GM18867 (cell line): ENCODE measurements at regions not wholly inside any gene's neighbourhood (a gene's known extent, or its start where the extent isn't known, plus 50 kb on each side); places are given as distances from the start of the nearest gene placed in this dataset.

ENCODE experiments used
- ATAC-seq: cut with Tn5 transposase; IDR thresholded peaks from one replicate; pipeline ENCODE4 v1.9.1; 2021; ENCODE audit warnings: mild to moderate bottlenecking, moderate library complexity; ENCODE audit not compliant: unreplicated experiment

GRCh38 chr5:17428176-17428800 is 69.7 kb upstream of the TAF11L2 start:
- ATAC-seq = no peak

- no peak for ATAC-seq
Measured at GRCh38 chr5:17429353-17429752, 68.7 kb upstream of the TAF11L2 start.

GRCh38 chr5:17430241-17430640 is 67.8 kb upstream of the TAF11L2 start:
- no peak for ATAC-seq

GRCh38 chr5:17431272-17432050 is 66.6 kb upstream of the TAF11L2 start:
- no peak for ATAC-seq

GRCh38 chr5:17432569-17432968 is 65.5 kb upstream of the TAF11L2 start:
- no peak for ATAC-seq

GRCh38 chr5:17433406-17433805 is 64.6 kb upstream of the TAF11L2 start:
- ATAC-seq = no peak

GRCh38 chr5:17434982-17435381 is 63.0 kb upstream of the TAF11L2 start:
- ATAC-seq = no peak

GRCh38 chr5:17436350-17436749 is 61.7 kb upstream of the TAF11L2 start:
- ATAC-seq = peak; percentile 29

GRCh38 chr5:17436761-17437221 is 61.2 kb upstream of the TAF11L2 start:
- peak; percentile 66 for ATAC-seq

- ATAC-seq = no peak
Measured at GRCh38 chr5:17438027-17438426, 60.0 kb upstream of the TAF11L2 start.

- no peak for ATAC-seq
Measured at GRCh38 chr5:17439956-17440355, 58.1 kb upstream of the TAF11L2 start.

GRCh38 chr5:17440766-17441165 is 57.3 kb upstream of the TAF11L2 start:
- no peak for ATAC-seq

- ATAC-seq = no peak
Measured at GRCh38 chr5:17441351-17441750, 56.7 kb upstream of the TAF11L2 start.

GRCh38 chr5:17443333-17444130 is 54.5 kb upstream of the TAF11L2 start:
- no peak for ATAC-seq

- no peak for ATAC-seq
Measured at GRCh38 chr5:17444496-17444895, 53.5 kb upstream of the TAF11L2 start.

- no peak for ATAC-seq
Measured at GRCh38 chr5:17445185-17445584, 52.8 kb upstream of the TAF11L2 start.
